ENCODE measurements at regions not wholly inside any gene's neighbourhood (a gene's known extent, or its start where the extent isn't known, plus 50 kb on each side); places are given as distances from the start of the nearest gene placed in this dataset.

GRCh38 chr2:3131636-3132326, 245.8 kb downstream of the EIPR1 start:
- Histone ChIP-seq H3K4me3 (no peak overlapping the region), H3F3A (ENCODE audit: insufficient read depth, low read depth) (no peaks in the 10 kb centered on the region), H3K36me3 (ENCODE audit: low read depth) (no peaks in the 10 kb centered on the region), H3K79me2 (ENCODE audit: low read depth) (no peaks in the 10 kb centered on the region), H3K27me3 (ENCODE audit: insufficient read depth, low read depth) (peaks cover 45% of the 10 kb centered on the region), H3K9me3 (ENCODE audit: insufficient read depth, low read depth) (no peaks in the 10 kb centered on the region; the same call in 1 of the 2 replicates), H3K4me2 (no peak overlapping the region), H4K20me1 (ENCODE audit: insufficient read depth) (no peaks in the 10 kb centered on the region), H3K27ac (no peak overlapping the region), H2AFZ (no peak overlapping the region), H3K4me1 (replicated peaks; ENCODE audit: insufficient read depth) (no peaks in the 10 kb centered on the region), H3K9me2 (ENCODE audit: insufficient read depth) (no peaks in the 10 kb centered on the region)
- no TSS peak for BruUV-seq (replicated peaks)
- ChIA-PET CTCF (no interaction called here), POLR2A (ENCODE audit: unreplicated experiment) (no interaction called here)
- TF ChIP-seq CTCF (conservative IDR thresholded peaks at IDR 0.05): no peak
- TF ChIP-seq EZH2 (IDR thresholded peaks at IDR 0.05; ENCODE audit: low read depth): no peak
- no peak for DNase-seq
- intact Hi-C loops (cut with micrococcal nuclease; ENCODE audit: unreplicated experiment): no loop called here

GRCh38 chr2:3130889-3131635, 246.6 kb downstream of the EIPR1 start:
- Histone ChIP-seq H3K36me3 (ENCODE audit: low read depth) (no peaks in the 10 kb centered on the region), H2AFZ (no peak overlapping the region), H3K4me3 (no peak overlapping the region), H3F3A (ENCODE audit: insufficient read depth, low read depth) (no peaks in the 10 kb centered on the region), H3K27ac (no peak overlapping the region), H3K27me3 (ENCODE audit: insufficient read depth, low read depth) (peaks cover 49% of the 10 kb centered on the region), H3K4me1 (replicated peaks; ENCODE audit: insufficient read depth) (no peaks in the 10 kb centered on the region), H3K79me2 (ENCODE audit: low read depth) (no peaks in the 10 kb centered on the region), H3K9me2 (ENCODE audit: insufficient read depth) (no peaks in the 10 kb centered on the region), H4K20me1 (ENCODE audit: insufficient read depth) (no peaks in the 10 kb centered on the region), H3K9me3 (ENCODE audit: insufficient read depth, low read depth) (no peaks in the 10 kb centered on the region; the same call in 1 of the 2 replicates), H3K4me2 (no peak overlapping the region)
- ChIA-PET CTCF (no interaction called here), POLR2A (ENCODE audit: unreplicated experiment) (no interaction called here)
- intact Hi-C loops (cut with micrococcal nuclease; ENCODE audit: unreplicated experiment): no loop called here
- no peak for DNase-seq
- no peak for TF ChIP-seq CTCF (conservative IDR thresholded peaks at IDR 0.05)
- no TSS peak for BruUV-seq (replicated peaks)

GRCh38 chr2:3130444-3130843, 247.2 kb downstream of the EIPR1 start:
- no peaks in the 10 kb centered on the region for H3K9me2 ChIP-seq (ENCODE audit: insufficient read depth)
- POLR2A ChIA-PET (ENCODE audit: unreplicated experiment): no interaction called here
- H3K9me3 ChIP-seq (ENCODE audit: insufficient read depth, low read depth): no peaks in the 10 kb centered on the region
- TF ChIP-seq EZH2 (IDR thresholded peaks at IDR 0.05; ENCODE audit: low read depth) (no peak), CTCF (conservative IDR thresholded peaks at IDR 0.05) (no peak)
- H3K27me3 ChIP-seq (ENCODE audit: insufficient read depth, low read depth): peaks cover 54% of the 10 kb centered on the region
- no peaks in the 10 kb centered on the region for H4K20me1 ChIP-seq (ENCODE audit: insufficient read depth)
- no peak for DNase-seq
- H3K27ac ChIP-seq: no peak overlapping the region
- H3K4me2 ChIP-seq: no peak overlapping the region
- H3K36me3 ChIP-seq (ENCODE audit: low read depth): no peaks in the 10 kb centered on the region
- no peaks in the 10 kb centered on the region for H3K4me1 ChIP-seq (replicated peaks; ENCODE audit: insufficient read depth)
- no peak overlapping the region for H3K4me3 ChIP-seq
- no peaks in the 10 kb centered on the region for H3K79me2 ChIP-seq (ENCODE audit: low read depth)
- no TSS peak for BruUV-seq (replicated peaks)
- no peak overlapping the region for H2AFZ ChIP-seq
- intact Hi-C loops (cut with micrococcal nuclease; ENCODE audit: unreplicated experiment): no loop called here
- H3F3A ChIP-seq (ENCODE audit: insufficient read depth, low read depth): no peaks in the 10 kb centered on the region
- CTCF ChIA-PET: no interaction called here

Data from PC-9 (cell line).